GM12878 (cell line): ENCODE measurements at regions not wholly inside any gene's neighbourhood (a gene's known extent, or its start where the extent isn't known, plus 50 kb on each side); places are given as distances from the start of the nearest gene placed in this dataset.

Experiments used
- ATF7 ChIP-seq: fragments of 450-650 bp; IDR thresholded peaks from 2 replicates; pipeline ENCODE4 v1.6.1; 2016; ENCODE audit warnings: low read depth, mild to moderate bottlenecking
- CHD4 ChIP-seq: fragments of 200-600 bp; sonication (generic); IDR thresholded peaks from 2 replicates; pipeline ENCODE4 v1.6.1; 2016; ENCODE audit warnings: mild to moderate bottlenecking
- ELK1 ChIP-seq: IDR thresholded peaks from 2 replicates; pipeline ENCODE4 v1.6.1; 2012; ENCODE audit warnings: low read depth, low read length, improper control_type of control experiment
- EZH2 ChIP-seq: IDR thresholded peaks from 2 replicates; pipeline ENCODE4 v1.6.1; 2012; ENCODE audit warnings: low read depth, mild to moderate bottlenecking, control low read depth, inconsistent platforms, low read length, borderline replicate concordance; ENCODE audit not compliant: control insufficient read depth
- FOXK2 ChIP-seq: fragments of 450-650 bp; IDR thresholded peaks from 2 replicates; pipeline ENCODE4 v1.6.1; 2017; ENCODE audit warnings: mild to moderate bottlenecking, moderate library complexity
- GABPA ChIP-seq: IDR thresholded peaks from 2 replicates; pipeline ENCODE4 v1.6.1; 2014; ENCODE audit warnings: antibody characterized with exemption, low read depth, mild to moderate bottlenecking, inconsistent platforms
- GATAD2B ChIP-seq: fragments of 450-650 bp; conservative IDR thresholded peaks from 2 replicates; pipeline ENCODE4 v1.6.1; 2017; ENCODE audit warnings: low read depth, mild to moderate bottlenecking, moderate library complexity
- HDAC6 ChIP-seq: fragments of 200-600 bp; sonication (generic); IDR thresholded peaks from one replicate; pipeline ENCODE4 v1.8.0; 2017; ENCODE audit warnings: antibody characterized with exemption; ENCODE audit not compliant: unreplicated experiment
- HDGF ChIP-seq: fragments of 450-650 bp; IDR thresholded peaks from 2 replicates; pipeline ENCODE4 v1.6.1; 2016; ENCODE audit warnings: antibody characterized with exemption
- JUND ChIP-seq: IDR thresholded peaks from 2 replicates; pipeline ENCODE4 v1.6.1; 2012; ENCODE audit warnings: low read depth, mild to moderate bottlenecking, low read length, improper control_type of control experiment, moderate library complexity
- MEF2B ChIP-seq: fragments of 450-650 bp; IDR thresholded peaks from 2 replicates; pipeline ENCODE4 v1.6.1; 2018; ENCODE audit warnings: mild to moderate bottlenecking, moderate library complexity; ENCODE audit not compliant: partially characterized antibody, poor library complexity, severe bottlenecking
- NFXL1 ChIP-seq: fragments of 450-650 bp; IDR thresholded peaks from 2 replicates; pipeline ENCODE4 v1.6.1; 2017; ENCODE audit warnings: antibody characterized with exemption, mild to moderate bottlenecking, borderline replicate concordance
- NRF1 ChIP-seq: conservative IDR thresholded peaks from 2 replicates; pipeline ENCODE4 v1.6.1; 2011; ENCODE audit warnings: mild to moderate bottlenecking, low read depth, low read length, improper control_type of control experiment
- SREBF1 ChIP-seq: IDR thresholded peaks from 2 replicates; pipeline ENCODE4 v1.6.1; 2012; ENCODE audit warnings: mild to moderate bottlenecking, low read length
- SRF ChIP-seq, 2 experiments: IDR thresholded peaks; 2 replicates each; pipeline ENCODE4 v1.6.1; 2011; ENCODE audit warnings: low read depth in 2 of 2, low read length in 2 of 2, mild to moderate bottlenecking in 1 of 2, moderate library complexity in 1 of 2
- SUPT20H ChIP-seq: IDR thresholded peaks from 2 replicates; pipeline ENCODE4 v1.6.1; 2011; ENCODE audit warnings: low read depth, mild to moderate bottlenecking, low read length, moderate library complexity, borderline replicate concordance; ENCODE audit not compliant: control insufficient read depth
- TARDBP ChIP-seq: IDR thresholded peaks from 2 replicates; pipeline ENCODE4 v1.6.1; 2016; ENCODE audit warnings: borderline replicate concordance
- TBL1XR1 ChIP-seq: IDR thresholded peaks from 2 replicates; pipeline ENCODE4 v1.6.1; 2012; ENCODE audit warnings: low read depth, low read length, improper control_type of control experiment
- USF2 ChIP-seq: IDR thresholded peaks from 2 replicates; pipeline ENCODE4 v1.6.1; 2011; ENCODE audit warnings: low read depth, low read length, improper control_type of control experiment, borderline replicate concordance
- WRNIP1 ChIP-seq: IDR thresholded peaks from 2 replicates; pipeline ENCODE4 v1.6.1; 2011; ENCODE audit warnings: low read depth, low read length, improper control_type of control experiment, borderline replicate concordance
- ZBED1 ChIP-seq: IDR thresholded peaks from 2 replicates; pipeline ENCODE4 v1.6.1; 2016; ENCODE audit warnings: borderline replicate concordance
- ZNF207 ChIP-seq: fragments of 450-650 bp; IDR thresholded peaks from 2 replicates; pipeline ENCODE4 v1.6.1; 2014; ENCODE audit warnings: antibody characterized with exemption, mild to moderate bottlenecking, borderline replicate concordance
- ZNF274 ChIP-seq: IDR thresholded peaks from one replicate; pipeline ENCODE4 v1.8.0; 2011; ENCODE audit not compliant: insufficient read length, insufficient read depth
- ZNF384 ChIP-seq: IDR thresholded peaks from 2 replicates; pipeline ENCODE4 v1.6.1; 2012; ENCODE audit warnings: low read depth, mild to moderate bottlenecking, low read length, improper control_type of control experiment, borderline replicate concordance
- TF ChIP-seq, protein P1 (sequence below): IDR thresholded peaks from 2 replicates; pipeline ENCODE4 v1.6.1; 2012; ENCODE audit warnings: low read length, inconsistent platforms
- TF ChIP-seq, protein P2 (sequence below): fragments of 450-650 bp; IDR thresholded peaks from 2 replicates; pipeline ENCODE4 v1.6.1; 2016; ENCODE audit warnings: mild to moderate bottlenecking

DNA sequence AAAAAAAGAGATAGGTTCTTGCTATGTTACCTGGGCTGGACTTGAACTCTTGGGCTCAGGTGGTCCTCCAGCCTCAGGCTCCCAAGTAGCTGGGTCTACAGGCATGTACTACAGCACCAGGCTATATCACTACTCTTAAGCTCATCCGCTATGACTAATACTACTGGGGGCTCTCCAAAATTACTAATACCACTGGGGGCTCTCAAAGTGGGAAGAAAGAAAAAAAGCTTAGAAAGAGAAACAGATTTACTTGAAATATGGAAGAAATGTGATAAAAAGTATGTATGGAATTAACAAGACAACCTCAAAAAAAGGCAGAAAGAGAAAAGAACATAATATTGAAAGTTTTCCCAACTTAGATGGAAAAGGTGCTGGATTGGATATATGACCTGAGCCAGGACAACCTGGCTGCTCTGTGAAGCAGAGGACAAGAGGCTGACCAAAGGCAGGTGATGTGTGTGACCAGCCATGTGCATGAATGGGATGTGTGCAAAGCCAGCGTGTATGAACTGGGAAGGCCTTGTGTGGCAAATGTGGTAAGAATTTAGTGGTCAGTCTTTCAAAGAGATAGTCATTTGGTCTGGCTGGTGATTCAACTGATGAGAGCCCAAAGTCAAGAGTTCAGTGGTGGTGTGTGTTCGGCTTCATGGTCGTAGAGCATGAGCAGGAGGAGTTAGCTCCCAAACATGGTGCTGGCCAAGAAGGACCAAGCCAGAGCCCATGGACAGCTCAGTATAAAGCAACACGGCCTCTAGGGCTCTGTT is 232.4 kb upstream of the KLF14 start (continued):
- TF ChIP-seq WRNIP1: no peak
- TF ChIP-seq EZH2: no peak
- no peak; the same call in 1 of the 2 replicates for TF ChIP-seq ZBED1
- TF ChIP-seq ZNF384: no peak
- TF ChIP-seq TARDBP: no peak
- TF ChIP-seq SREBF1: no peak
- no peak for TF ChIP-seq TBL1XR1
- no peak for TF ChIP-seq USF2
- no peak for TF ChIP-seq HDAC6
- no peak for TF ChIP-seq ZNF274
- TF ChIP-seq MEF2B: no peak
- TF ChIP-seq GATAD2B: no peak
- 0 out of 4 replicates have a peak, but pooled peaks of 1 of the 2 experiments have one; percentile 11 for TF ChIP-seq SRF (IDR thresholded peaks at IDR 0.05; ENCODE audit: low read depth in 2 of 2, low read length in 2 of 2)
- TF ChIP-seq GABPA: no peak
- TF ChIP-seq ELK1: no peak
- no peak for TF ChIP-seq NFXL1
- TF ChIP-seq SUPT20H: no peak
- TF ChIP-seq, protein P1, sequence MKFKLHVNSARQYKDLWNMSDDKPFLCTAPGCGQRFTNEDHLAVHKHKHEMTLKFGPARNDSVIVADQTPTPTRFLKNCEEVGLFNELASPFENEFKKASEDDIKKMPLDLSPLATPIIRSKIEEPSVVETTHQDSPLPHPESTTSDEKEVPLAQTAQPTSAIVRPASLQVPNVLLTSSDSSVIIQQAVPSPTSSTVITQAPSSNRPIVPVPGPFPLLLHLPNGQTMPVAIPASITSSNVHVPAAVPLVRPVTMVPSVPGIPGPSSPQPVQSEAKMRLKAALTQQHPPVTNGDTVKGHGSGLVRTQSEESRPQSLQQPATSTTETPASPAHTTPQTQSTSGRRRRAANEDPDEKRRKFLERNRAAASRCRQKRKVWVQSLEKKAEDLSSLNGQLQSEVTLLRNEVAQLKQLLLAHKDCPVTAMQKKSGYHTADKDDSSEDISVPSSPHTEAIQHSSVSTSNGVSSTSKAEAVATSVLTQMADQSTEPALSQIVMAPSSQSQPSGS: peak; percentile 76
- TF ChIP-seq JUND: no peak
- TF ChIP-seq FOXK2: no peak
- no peak for TF ChIP-seq ZNF207
- no peak; the same call in 1 of the 2 replicates for TF ChIP-seq ATF7
- TF ChIP-seq, protein P2, sequence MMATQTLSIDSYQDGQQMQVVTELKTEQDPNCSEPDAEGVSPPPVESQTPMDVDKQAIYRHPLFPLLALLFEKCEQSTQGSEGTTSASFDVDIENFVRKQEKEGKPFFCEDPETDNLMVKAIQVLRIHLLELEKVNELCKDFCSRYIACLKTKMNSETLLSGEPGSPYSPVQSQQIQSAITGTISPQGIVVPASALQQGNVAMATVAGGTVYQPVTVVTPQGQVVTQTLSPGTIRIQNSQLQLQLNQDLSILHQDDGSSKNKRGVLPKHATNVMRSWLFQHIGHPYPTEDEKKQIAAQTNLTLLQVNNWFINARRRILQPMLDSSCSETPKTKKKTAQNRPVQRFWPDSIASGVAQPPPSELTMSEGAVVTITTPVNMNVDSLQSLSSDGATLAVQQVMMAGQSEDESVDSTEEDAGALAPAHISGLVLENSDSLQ: no peak
- no peak for TF ChIP-seq NRF1
- TF ChIP-seq CHD4: no peak
- no peak for TF ChIP-seq HDGF
